NOMO-1 treated with DMSO at 0.1 percent for 48 hours (cell line): ENCODE measurements at regions not wholly inside any gene's neighbourhood (a gene's known extent, or its start where the extent isn't known, plus 50 kb on each side); places are given as distances from the start of the nearest gene placed in this dataset.

Experiments used
- DNase-seq: peaks from one replicate; lab custom pipeline; 2025; ENCODE audit not compliant: unreplicated experiment; lab: John Stamatoyannopoulos, UW

- DNase-seq: no peak
Observed at GRCh38 chr5:87885758-87886157, 382.9 kb downstream of the TMEM161B start.

GRCh38 chr5:87877495-87877894 is 391.1 kb downstream of the TMEM161B start:
- DNase-seq: no peak

- no peak for DNase-seq
Observed at GRCh38 chr5:87877023-87877422, 391.6 kb downstream of the TMEM161B start.

- DNase-seq: no peak
Observed at GRCh38 chr5:87876616-87877015, 392.0 kb downstream of the TMEM161B start.

- DNase-seq: no peak
Observed at GRCh38 chr5:87872986-87873385, 395.7 kb downstream of the TMEM161B start.

GRCh38 chr5:87868792-87869191 is 399.9 kb downstream of the TMEM161B start:
- no peak for DNase-seq

- DNase-seq: no peak
Observed at GRCh38 chr5:87867281-87867680, 401.4 kb downstream of the TMEM161B start.

GRCh38 chr5:87853541-87853940 is 415.1 kb downstream of the TMEM161B start:
- no peak for DNase-seq

GRCh38 chr5:87851603-87852002 is 417.0 kb downstream of the TMEM161B start:
- DNase-seq: no peak

GRCh38 chr5:87850843-87851242 is 417.8 kb downstream of the TMEM161B start:
- DNase-seq: no peak

- no peak for DNase-seq
Observed at GRCh38 chr5:87845734-87846133, 422.9 kb downstream of the TMEM161B start.

GRCh38 chr5:87844866-87845265 is 423.8 kb downstream of the TMEM161B start:
- no peak for DNase-seq

GRCh38 chr5:87844449-87844848 is 424.2 kb downstream of the TMEM161B start:
- no peak for DNase-seq

GRCh38 chr5:87836696-87837095 is 424.0 kb upstream of the CCNH start:
- DNase-seq: no peak

- no peak for DNase-seq
Observed at GRCh38 chr5:87831499-87831898, 418.8 kb upstream of the CCNH start.

GRCh38 chr5:87829217-87829551 is 416.5 kb upstream of the CCNH start:
- no peak for DNase-seq

- DNase-seq: no peak
Observed at GRCh38 chr5:87828545-87829216, 416.0 kb upstream of the CCNH start.

GRCh38 chr5:87827539-87827938 is 414.8 kb upstream of the CCNH start:
- no peak for DNase-seq

GRCh38 chr5:87826507-87826906 is 413.8 kb upstream of the CCNH start:
- DNase-seq: no peak

GRCh38 chr5:87825583-87825982 is 412.9 kb upstream of the CCNH start:
- no peak for DNase-seq

GRCh38 chr5:87807783-87808182 is 395.1 kb upstream of the CCNH start:
- peak; percentile 2 for DNase-seq

GRCh38 chr5:87803352-87803751 is 390.6 kb upstream of the CCNH start:
- DNase-seq: no peak

- DNase-seq: no peak
Observed at GRCh38 chr5:87791869-87792268, 379.1 kb upstream of the CCNH start.

GRCh38 chr5:87788416-87788815 is 375.7 kb upstream of the CCNH start:
- no peak for DNase-seq
